Ishikawa (cell line): ENCODE measurements at regions not wholly inside any gene's neighbourhood (a gene's known extent, or its start where the extent isn't known, plus 50 kb on each side); places are given as distances from the start of the nearest gene placed in this dataset.

Experiments used
- CEBPB ChIP-seq: IDR thresholded peaks from 2 replicates; pipeline ENCODE4 v1.6.1; 2012
- CREB1 ChIP-seq: IDR thresholded peaks from 2 replicates; pipeline ENCODE4 v1.6.1; 2012; ENCODE audit warnings: low read depth
- EGR1 ChIP-seq: IDR thresholded peaks from 2 replicates; pipeline ENCODE4 v1.6.1; 2012
- EP300 ChIP-seq: IDR thresholded peaks from 2 replicates; pipeline ENCODE4 v1.6.1; 2012; ENCODE audit warnings: borderline replicate concordance
- FOXM1 ChIP-seq: IDR thresholded peaks from 2 replicates; pipeline ENCODE4 v1.6.1; 2012; ENCODE audit warnings: low read depth, borderline replicate concordance
- MAX ChIP-seq: IDR thresholded peaks from 2 replicates; pipeline ENCODE4 v1.6.1; 2012
- NFIC ChIP-seq: IDR thresholded peaks from 2 replicates; pipeline ENCODE4 v1.6.1; 2012
- RAD21 ChIP-seq: IDR thresholded peaks from 2 replicates; pipeline ENCODE4 v1.6.1; 2012; ENCODE audit warnings: low read depth
- REST ChIP-seq: IDR thresholded peaks from 2 replicates; pipeline ENCODE4 v1.6.1; 2012; ENCODE audit warnings: low read depth, mild to moderate bottlenecking
- TAF1 ChIP-seq: IDR thresholded peaks from 2 replicates; pipeline ENCODE4 v1.6.1; 2012; ENCODE audit warnings: low read depth, mild to moderate bottlenecking
- TCF12 ChIP-seq: IDR thresholded peaks from 2 replicates; pipeline ENCODE4 v1.6.1; 2012; ENCODE audit warnings: low read depth
- TEAD4 ChIP-seq: IDR thresholded peaks from 2 replicates; pipeline ENCODE4 v1.6.1; 2012
- USF1 ChIP-seq: IDR thresholded peaks from 2 replicates; pipeline ENCODE4 v1.6.1; 2012
- YY1 ChIP-seq: IDR thresholded peaks from 2 replicates; pipeline ENCODE4 v1.6.1; 2012; ENCODE audit warnings: low read depth
- ZBTB7A ChIP-seq: IDR thresholded peaks from 2 replicates; pipeline ENCODE4 v1.6.1; 2012; ENCODE audit warnings: low read depth

- no peak for TF ChIP-seq YY1
- no peak for TF ChIP-seq USF1
- no peak for TF ChIP-seq FOXM1
- TF ChIP-seq REST: no peak
- no peak for TF ChIP-seq ZBTB7A
- no peak for TF ChIP-seq TAF1
- TF ChIP-seq MAX: no peak
- TF ChIP-seq TCF12: no peak
- TF ChIP-seq TEAD4: no peak
- TF ChIP-seq RAD21: no peak
- no peak for TF ChIP-seq NFIC
- no peak for TF ChIP-seq EP300
- no peak for TF ChIP-seq CREB1
- no peak for TF ChIP-seq EGR1
- no peak for TF ChIP-seq CEBPB
Observed at GRCh38 chr5:168147106-168147505, 144.3 kb upstream of the WWC1 start.

GRCh38 chr5:168147568-168148360, 143.7 kb upstream of the WWC1 start:
- no peak for TF ChIP-seq EP300
- TF ChIP-seq ZBTB7A: no peak
- no peak for TF ChIP-seq TCF12
- TF ChIP-seq TAF1: no peak
- no peak for TF ChIP-seq RAD21
- TF ChIP-seq YY1: no peak
- TF ChIP-seq TEAD4: no peak
- no peak for TF ChIP-seq CEBPB
- no peak for TF ChIP-seq FOXM1
- TF ChIP-seq CREB1: no peak
- no peak for TF ChIP-seq NFIC
- TF ChIP-seq MAX: no peak
- TF ChIP-seq USF1: no peak
- TF ChIP-seq EGR1: no peak
- TF ChIP-seq REST: no peak

GRCh38 chr5:168151041-168151440, 140.4 kb upstream of the WWC1 start:
- TF ChIP-seq FOXM1: no peak
- no peak for TF ChIP-seq REST
- no peak for TF ChIP-seq NFIC
- TF ChIP-seq MAX: no peak
- TF ChIP-seq CEBPB: no peak
- TF ChIP-seq ZBTB7A: no peak
- no peak for TF ChIP-seq YY1
- no peak for TF ChIP-seq CREB1
- TF ChIP-seq TCF12: no peak
- no peak for TF ChIP-seq TAF1
- TF ChIP-seq EP300: no peak
- no peak for TF ChIP-seq USF1
- TF ChIP-seq RAD21: no peak
- TF ChIP-seq EGR1: no peak
- no peak for TF ChIP-seq TEAD4
